ENCODE measurements at regions not wholly inside any gene's neighbourhood (a gene's known extent, or its start where the extent isn't known, plus 50 kb on each side); places are given as distances from the start of the nearest gene placed in this dataset.

- TF ChIP-seq CTCF (IDR thresholded peaks at IDR 0.05; ENCODE audit: extremely low read depth, missing control alignments) = no peak
- DNase-seq (ENCODE audit: low spot score) = no peak
These were observed 254.7 kb downstream of the NFATC2 start for GRCh38 chr20:51287628-51288413.

- no peak for DNase-seq (ENCODE audit: low spot score)
- TF ChIP-seq CTCF (IDR thresholded peaks at IDR 0.05; ENCODE audit: extremely low read depth, missing control alignments) = no peak
These were observed 255.8 kb downstream of the NFATC2 start for GRCh38 chr20:51286758-51287157.

- no peak for DNase-seq (ENCODE audit: low spot score)
- TF ChIP-seq CTCF (IDR thresholded peaks at IDR 0.05; ENCODE audit: extremely low read depth, missing control alignments) = no peak
These were observed 256.8 kb downstream of the NFATC2 start for GRCh38 chr20:51285684-51286083.

GRCh38 chr20:51284871-51285270 is 257.6 kb downstream of the NFATC2 start:
- no peak for TF ChIP-seq CTCF (IDR thresholded peaks at IDR 0.05; ENCODE audit: extremely low read depth, missing control alignments)
- DNase-seq (ENCODE audit: low spot score) = no peak

- no peak for TF ChIP-seq CTCF (IDR thresholded peaks at IDR 0.05; ENCODE audit: extremely low read depth, missing control alignments)
- DNase-seq (ENCODE audit: low spot score) = no peak
These were observed 258.3 kb downstream of the NFATC2 start for GRCh38 chr20:51284176-51284575.

- TF ChIP-seq CTCF (IDR thresholded peaks at IDR 0.05; ENCODE audit: extremely low read depth, missing control alignments) = no peak
- DNase-seq (ENCODE audit: low spot score) = no peak
These were observed 258.6 kb upstream of the KCNG1 start for GRCh38 chr20:51281521-51281920.

GRCh38 chr20:51280047-51280446 is 257.1 kb upstream of the KCNG1 start:
- DNase-seq (ENCODE audit: low spot score) = no peak
- TF ChIP-seq CTCF (IDR thresholded peaks at IDR 0.05; ENCODE audit: extremely low read depth, missing control alignments) = no peak
